ENCODE measurements at regions not wholly inside any gene's neighbourhood (a gene's known extent, or its start where the extent isn't known, plus 50 kb on each side); places are given as distances from the start of the nearest gene placed in this dataset.

DNA sequence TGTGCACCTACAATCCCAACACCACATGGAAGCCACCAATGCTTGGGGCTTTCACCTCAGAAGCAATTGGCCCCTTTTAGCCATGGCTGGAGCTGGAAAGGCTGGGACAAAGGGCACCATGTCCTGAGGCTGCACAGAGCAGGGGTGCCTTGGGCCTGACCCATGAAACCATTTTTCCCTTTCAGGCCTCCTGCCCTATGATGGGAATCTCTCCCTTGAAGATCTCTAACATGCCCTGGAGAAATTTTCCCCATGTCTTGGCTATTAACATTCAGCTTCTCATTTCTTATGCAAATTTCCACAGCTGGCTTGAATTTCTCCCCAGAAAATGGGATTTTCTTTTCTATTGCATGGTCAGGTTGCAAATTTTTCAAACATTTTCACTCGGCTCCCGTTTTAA lies 823.6 kb downstream of the GALC start:
- BruUV-seq (replicated peaks), result no TSS peak
- no peaks in the 10 kb centered on the region for H3K27me3 ChIP-seq (ENCODE audit: insufficient read depth, low read depth)
- H3K9me2 ChIP-seq (ENCODE audit: insufficient read depth), result no peaks in the 10 kb centered on the region
- intact Hi-C loops (cut with micrococcal nuclease; ENCODE audit: unreplicated experiment), result no loop called here
- no peaks in the 10 kb centered on the region for H3K79me2 ChIP-seq (ENCODE audit: low read depth)
- H3K27ac ChIP-seq, result no peak overlapping the region
- no peak overlapping the region for H3K4me2 ChIP-seq
- TF ChIP-seq, protein P1, sequence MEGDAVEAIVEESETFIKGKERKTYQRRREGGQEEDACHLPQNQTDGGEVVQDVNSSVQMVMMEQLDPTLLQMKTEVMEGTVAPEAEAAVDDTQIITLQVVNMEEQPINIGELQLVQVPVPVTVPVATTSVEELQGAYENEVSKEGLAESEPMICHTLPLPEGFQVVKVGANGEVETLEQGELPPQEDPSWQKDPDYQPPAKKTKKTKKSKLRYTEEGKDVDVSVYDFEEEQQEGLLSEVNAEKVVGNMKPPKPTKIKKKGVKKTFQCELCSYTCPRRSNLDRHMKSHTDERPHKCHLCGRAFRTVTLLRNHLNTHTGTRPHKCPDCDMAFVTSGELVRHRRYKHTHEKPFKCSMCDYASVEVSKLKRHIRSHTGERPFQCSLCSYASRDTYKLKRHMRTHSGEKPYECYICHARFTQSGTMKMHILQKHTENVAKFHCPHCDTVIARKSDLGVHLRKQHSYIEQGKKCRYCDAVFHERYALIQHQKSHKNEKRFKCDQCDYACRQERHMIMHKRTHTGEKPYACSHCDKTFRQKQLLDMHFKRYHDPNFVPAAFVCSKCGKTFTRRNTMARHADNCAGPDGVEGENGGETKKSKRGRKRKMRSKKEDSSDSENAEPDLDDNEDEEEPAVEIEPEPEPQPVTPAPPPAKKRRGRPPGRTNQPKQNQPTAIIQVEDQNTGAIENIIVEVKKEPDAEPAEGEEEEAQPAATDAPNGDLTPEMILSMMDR (conservative IDR thresholded peaks at IDR 0.05), result no peak
- no peak for TF ChIP-seq EZH2 (IDR thresholded peaks at IDR 0.05; ENCODE audit: low read depth)
- no peak for DNase-seq
- ChIA-PET POLR2A (ENCODE audit: unreplicated experiment) (no interaction called here), CTCF (no interaction called here)
- H4K20me1 ChIP-seq (ENCODE audit: insufficient read depth), result no peaks in the 10 kb centered on the region
- H3K4me3 ChIP-seq, result no peak overlapping the region
- no peak overlapping the region for H2AFZ ChIP-seq
- H3K9me3 ChIP-seq (ENCODE audit: insufficient read depth, low read depth), result no peaks in the 10 kb centered on the region
- no peaks in the 10 kb centered on the region for H3K36me3 ChIP-seq (ENCODE audit: low read depth)
- H3K4me1 ChIP-seq (replicated peaks; ENCODE audit: insufficient read depth), result no peaks in the 10 kb centered on the region
- no peaks in the 10 kb centered on the region for H3F3A ChIP-seq (ENCODE audit: insufficient read depth, low read depth)

- H3K9me2 ChIP-seq (ENCODE audit: insufficient read depth), result no peaks in the 10 kb centered on the region
- no peak for DNase-seq
- no peak overlapping the region for H2AFZ ChIP-seq
- H3K79me2 ChIP-seq (ENCODE audit: low read depth), result no peaks in the 10 kb centered on the region
- intact Hi-C loops (cut with micrococcal nuclease; ENCODE audit: unreplicated experiment), result no loop called here
- H4K20me1 ChIP-seq (ENCODE audit: insufficient read depth), result no peaks in the 10 kb centered on the region
- ChIA-PET POLR2A (ENCODE audit: unreplicated experiment) (no interaction called here), CTCF (no interaction called here)
- no peaks in the 10 kb centered on the region for H3K36me3 ChIP-seq (ENCODE audit: low read depth)
- no peaks in the 10 kb centered on the region for H3K9me3 ChIP-seq (ENCODE audit: insufficient read depth, low read depth)
- H3F3A ChIP-seq (ENCODE audit: insufficient read depth, low read depth), result no peaks in the 10 kb centered on the region
- TF ChIP-seq, protein P1 (conservative IDR thresholded peaks at IDR 0.05), result no peak
- no peak for TF ChIP-seq EZH2 (IDR thresholded peaks at IDR 0.05; ENCODE audit: low read depth)
- H3K27ac ChIP-seq, result no peak overlapping the region
- H3K27me3 ChIP-seq (ENCODE audit: insufficient read depth, low read depth), result no peaks in the 10 kb centered on the region
- no peak overlapping the region for H3K4me3 ChIP-seq
- no peak overlapping the region for H3K4me2 ChIP-seq
- no TSS peak for BruUV-seq (replicated peaks)
- H3K4me1 ChIP-seq (replicated peaks; ENCODE audit: insufficient read depth), result no peaks in the 10 kb centered on the region
Observed at GRCh38 chr14:87161502-87161901, 831.5 kb downstream of the GALC start.

DNA sequence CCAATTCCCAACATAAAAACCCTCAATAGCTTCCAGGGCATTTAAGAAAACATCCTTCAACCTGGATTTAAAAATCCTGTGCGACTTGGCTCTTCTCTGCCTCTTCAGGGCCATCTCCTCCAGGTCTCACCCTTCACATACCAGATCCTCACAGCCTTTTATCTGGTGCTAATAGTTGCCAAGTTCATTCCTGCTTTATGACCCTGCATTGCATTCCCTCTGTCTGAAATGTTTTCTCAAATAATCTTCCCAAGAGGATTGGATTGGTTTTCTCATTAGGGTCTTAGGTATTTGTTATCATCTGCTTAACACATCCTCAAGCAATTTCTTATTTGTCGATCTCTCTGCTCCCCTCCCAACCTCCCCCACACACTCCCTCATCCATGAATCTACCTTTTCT lies 832.0 kb downstream of the GALC start:
- Histone ChIP-seq H3K4me1 (replicated peaks; ENCODE audit: insufficient read depth) (no peaks in the 10 kb centered on the region), H2AFZ (no peak overlapping the region), H3K79me2 (ENCODE audit: low read depth) (no peaks in the 10 kb centered on the region), H4K20me1 (ENCODE audit: insufficient read depth) (no peaks in the 10 kb centered on the region), H3K9me2 (ENCODE audit: insufficient read depth) (no peaks in the 10 kb centered on the region), H3F3A (ENCODE audit: insufficient read depth, low read depth) (no peaks in the 10 kb centered on the region), H3K27me3 (ENCODE audit: insufficient read depth, low read depth) (no peaks in the 10 kb centered on the region), H3K4me3 (no peak overlapping the region), H3K9me3 (ENCODE audit: insufficient read depth, low read depth) (no peaks in the 10 kb centered on the region), H3K27ac (no peak overlapping the region), H3K36me3 (ENCODE audit: low read depth) (no peaks in the 10 kb centered on the region), H3K4me2 (no peak overlapping the region)
- intact Hi-C loops (cut with micrococcal nuclease; ENCODE audit: unreplicated experiment), result no loop called here
- ChIA-PET POLR2A (ENCODE audit: unreplicated experiment) (no interaction called here), CTCF (no interaction called here)
- DNase-seq, result no peak
- no TSS peak for BruUV-seq (replicated peaks)
- TF ChIP-seq, protein P1 (conservative IDR thresholded peaks at IDR 0.05), result no peak
- TF ChIP-seq EZH2 (IDR thresholded peaks at IDR 0.05; ENCODE audit: low read depth), result no peak

Measured in PC-9 (cell line).